ENCODE measurements at regions not wholly inside any gene's neighbourhood (a gene's known extent, or its start where the extent isn't known, plus 50 kb on each side); places are given as distances from the start of the nearest gene placed in this dataset.

DNA sequence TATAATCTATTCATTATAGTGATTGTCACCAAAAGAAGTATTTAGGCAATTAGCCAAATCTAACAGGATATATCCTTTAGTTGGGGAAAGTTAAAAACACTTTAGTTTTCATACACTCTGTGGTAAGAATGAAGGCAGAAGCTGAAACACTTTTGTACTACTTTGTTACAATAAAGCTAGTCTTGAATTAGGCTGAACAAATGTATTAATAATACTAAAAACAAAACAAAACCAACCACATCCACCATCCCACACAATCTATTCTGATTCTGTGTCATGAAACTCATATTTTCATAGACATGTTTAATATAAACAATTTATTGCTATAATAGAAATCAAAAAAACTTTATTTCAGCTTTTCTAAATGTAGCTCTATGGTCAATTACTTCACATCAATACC is 508.8 kb downstream of the ZEB2 start:
- TF ChIP-seq, protein P1, sequence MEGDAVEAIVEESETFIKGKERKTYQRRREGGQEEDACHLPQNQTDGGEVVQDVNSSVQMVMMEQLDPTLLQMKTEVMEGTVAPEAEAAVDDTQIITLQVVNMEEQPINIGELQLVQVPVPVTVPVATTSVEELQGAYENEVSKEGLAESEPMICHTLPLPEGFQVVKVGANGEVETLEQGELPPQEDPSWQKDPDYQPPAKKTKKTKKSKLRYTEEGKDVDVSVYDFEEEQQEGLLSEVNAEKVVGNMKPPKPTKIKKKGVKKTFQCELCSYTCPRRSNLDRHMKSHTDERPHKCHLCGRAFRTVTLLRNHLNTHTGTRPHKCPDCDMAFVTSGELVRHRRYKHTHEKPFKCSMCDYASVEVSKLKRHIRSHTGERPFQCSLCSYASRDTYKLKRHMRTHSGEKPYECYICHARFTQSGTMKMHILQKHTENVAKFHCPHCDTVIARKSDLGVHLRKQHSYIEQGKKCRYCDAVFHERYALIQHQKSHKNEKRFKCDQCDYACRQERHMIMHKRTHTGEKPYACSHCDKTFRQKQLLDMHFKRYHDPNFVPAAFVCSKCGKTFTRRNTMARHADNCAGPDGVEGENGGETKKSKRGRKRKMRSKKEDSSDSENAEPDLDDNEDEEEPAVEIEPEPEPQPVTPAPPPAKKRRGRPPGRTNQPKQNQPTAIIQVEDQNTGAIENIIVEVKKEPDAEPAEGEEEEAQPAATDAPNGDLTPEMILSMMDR (IDR thresholded peaks at IDR 0.05), result no peak
- TF ChIP-seq POLR2A (IDR thresholded peaks at IDR 0.05), result no peak

Data from uterus (tissue), 2 donors.